SK-N-SH (cell line): ENCODE measurements at regions not wholly inside any gene's neighbourhood (a gene's known extent, or its start where the extent isn't known, plus 50 kb on each side); places are given as distances from the start of the nearest gene placed in this dataset.
"Not testable (repeated sequence)": the region's sequence is repeated elsewhere in the genome, so short reads cannot be mapped to it uniquely, and the experiment has no call there.

Experiments
- CTCF ChIA-PET: fragments of 300-600, 350-600 bp; formaldehyde crosslinking; extraction: SDS; loops from one replicate; lab custom pipeline; 2021; lab: Yijun Ruan, JAX
- POLR2A ChIA-PET: fragments of 350-600 bp; sonication (Branson Sonifier 250); formaldehyde crosslinking; extraction: SDS; loops from one replicate; lab custom pipeline; 2020; ENCODE audit warnings: antibody characterized with exemption, inconsistent platforms; lab: Yijun Ruan, JAX
- DNase-seq: peaks from one replicate; pipeline ENCODE4 v3.0.0; 2012
- H2AFZ ChIP-seq: fragments of 200-600 bp; sonication (generic); 2 replicates; pipeline ENCODE4 v1.8.1; 2016; ENCODE audit warnings: antibody characterized with exemption, mild to moderate bottlenecking, low read depth
- H3F3A ChIP-seq: fragments of 200-600 bp; sonication (generic); replicated peaks from 2 replicates; pipeline ENCODE3; 2016; ENCODE audit warnings: antibody characterized with exemption, mild to moderate bottlenecking; ENCODE audit not compliant: insufficient read depth
- H3K27ac ChIP-seq, 2 experiments: fragments of 200-500 bp in 1 of 2; fragments of 200-600 bp in 1 of 2; sonication (Bioruptor generic) in 1 of 2; sonication (generic), shearing (Covaris generic) in 1 of 2; 2 replicates each; pipeline versions ENCODE4 v1.5.1 to v1.6.1; 2014 to 2016; ENCODE audit warnings: low read depth in 2 of 2, inconsistent platforms in 1 of 2, low read length in 1 of 2, mild to moderate bottlenecking in 1 of 2, mixed read lengths in 1 of 2
- H3K27me3 ChIP-seq: fragments of 200-600 bp; sonication (generic), shearing (Covaris generic); 2 replicates; pipeline ENCODE4 v1.6.1; 2016; ENCODE audit warnings: mixed run types; ENCODE audit not compliant: insufficient read depth
- H3K36me3 ChIP-seq, 2 experiments: fragments of 200-500 bp in 1 of 2; fragments of 200-600 bp in 1 of 2; sonication (Bioruptor generic) in 1 of 2; sonication (generic) in 1 of 2; replicated peaks in 1 of 2; 2 replicates each; pipeline versions ENCODE3 to v1.5.1; 2014 to 2016; ENCODE audit warnings: low read length in 1 of 2, mild to moderate bottlenecking in 1 of 2; ENCODE audit not compliant: insufficient read depth in 2 of 2, control insufficient read depth in 1 of 2
- H3K4me1 ChIP-seq, 2 experiments: fragments of 200-500 bp in 1 of 2; fragments of 200-600 bp in 1 of 2; sonication (Bioruptor generic) in 1 of 2; sonication (generic), shearing (Covaris generic) in 1 of 2; 2 replicates each; pipeline versions ENCODE4 v1.5.1 to v1.6.1; 2014 to 2016; ENCODE audit warnings: low read depth in 1 of 2, low read length in 1 of 2, mixed run types in 1 of 2; ENCODE audit not compliant: insufficient read depth in 2 of 2, control insufficient read depth in 1 of 2
- H3K4me2 ChIP-seq: fragments of 200-600 bp; sonication (generic), shearing (Covaris generic); 2 replicates; pipeline ENCODE4 v1.6.1; 2017; ENCODE audit warnings: mixed run types
- H3K4me3 ChIP-seq, 2 experiments: fragments of 200-500 bp in 1 of 2; fragments of 200-600 bp in 1 of 2; sonication (Bioruptor generic) in 1 of 2; sonication (generic), shearing (Covaris generic) in 1 of 2; 2 replicates each; pipeline versions ENCODE4 v1.5.1 to v1.8.1; 2014 to 2016; ENCODE audit warnings: low read depth in 2 of 2, inconsistent platforms in 1 of 2, low read length in 1 of 2, mild to moderate bottlenecking in 1 of 2, mixed read lengths in 1 of 2, moderate library complexity in 1 of 2
- H3K79me2 ChIP-seq: fragments of 200-600 bp; sonication (generic); 2 replicates; pipeline ENCODE4 v1.8.1; 2017; ENCODE audit warnings: mild to moderate bottlenecking; ENCODE audit not compliant: insufficient read depth
- H3K9ac ChIP-seq: fragments of 200-600 bp; sonication (generic); 2 replicates; pipeline ENCODE4 v1.6.1; 2017; ENCODE audit warnings: mixed run types
- H3K9me2 ChIP-seq: fragments of 200-600 bp; sonication (generic); 2 replicates; pipeline ENCODE4 v1.6.1; 2017; ENCODE audit warnings: mixed run types
- H3K9me3 ChIP-seq: fragments of 200-600 bp; sonication (generic); 2 replicates; pipeline ENCODE4 v1.6.1; 2017; ENCODE audit warnings: mixed run types, mild to moderate bottlenecking, moderate library complexity
- H4K20me1 ChIP-seq: fragments of 200-600 bp; sonication (generic); 2 replicates; pipeline ENCODE4 v1.6.1; 2017; ENCODE audit warnings: mild to moderate bottlenecking, mixed run types; ENCODE audit not compliant: insufficient read depth
- EZH2phosphoT487 ChIP-seq: fragments of 200-600 bp; sonication (generic); IDR thresholded peaks from 2 replicates; pipeline ENCODE4 v1.6.1; 2017; ENCODE audit warnings: low read depth, mixed run types, mild to moderate bottlenecking, antibody characterized with exemption, moderate library complexity, borderline replicate concordance
- GATA2 ChIP-seq: sonication (generic); formaldehyde crosslinking; IDR thresholded peaks from 2 replicates; pipeline ENCODE4 v1.5.0; 2020; ENCODE audit warnings: mild to moderate bottlenecking, missing genetic modification reagents
- SIN3A ChIP-seq: IDR thresholded peaks from 2 replicates; pipeline ENCODE4 v1.6.1; 2012; ENCODE audit warnings: low read depth, mild to moderate bottlenecking, low read length, moderate library complexity, borderline replicate concordance
- WGBS: methylation state at CpG from one replicate; pipeline ENCODE4 v1.1.6; 2017; ENCODE audit warnings: low lambda C conversion rate; 5-methylcytosine and 5-hydroxymethylcytosine counted together
- TF ChIP-seq, protein P1 (sequence below): IDR thresholded peaks from 2 replicates; pipeline ENCODE4 v1.6.1; 2012; ENCODE audit warnings: mild to moderate bottlenecking, low read depth, low read length, moderate library complexity

DNA sequence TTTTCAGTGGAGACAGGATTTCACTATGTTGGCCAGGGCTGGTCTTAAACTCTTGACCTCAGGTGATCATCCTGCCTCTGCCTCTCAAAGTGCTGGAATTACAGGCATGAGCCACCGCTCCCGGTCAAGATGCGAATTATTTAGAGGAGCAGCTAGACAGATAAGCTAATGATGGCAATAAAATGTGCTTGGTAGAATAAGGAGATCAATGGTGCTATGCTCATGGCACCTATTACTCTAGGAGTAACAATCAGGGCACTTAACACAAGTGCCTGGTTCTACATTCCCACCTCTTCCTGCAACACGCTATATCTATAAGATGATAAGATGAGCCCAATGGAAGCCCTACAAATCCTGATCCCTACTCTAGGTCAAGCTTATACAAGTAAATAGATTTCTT is 61.4 kb upstream of the LOC128125822 start (continued):
- TF ChIP-seq, protein P1, sequence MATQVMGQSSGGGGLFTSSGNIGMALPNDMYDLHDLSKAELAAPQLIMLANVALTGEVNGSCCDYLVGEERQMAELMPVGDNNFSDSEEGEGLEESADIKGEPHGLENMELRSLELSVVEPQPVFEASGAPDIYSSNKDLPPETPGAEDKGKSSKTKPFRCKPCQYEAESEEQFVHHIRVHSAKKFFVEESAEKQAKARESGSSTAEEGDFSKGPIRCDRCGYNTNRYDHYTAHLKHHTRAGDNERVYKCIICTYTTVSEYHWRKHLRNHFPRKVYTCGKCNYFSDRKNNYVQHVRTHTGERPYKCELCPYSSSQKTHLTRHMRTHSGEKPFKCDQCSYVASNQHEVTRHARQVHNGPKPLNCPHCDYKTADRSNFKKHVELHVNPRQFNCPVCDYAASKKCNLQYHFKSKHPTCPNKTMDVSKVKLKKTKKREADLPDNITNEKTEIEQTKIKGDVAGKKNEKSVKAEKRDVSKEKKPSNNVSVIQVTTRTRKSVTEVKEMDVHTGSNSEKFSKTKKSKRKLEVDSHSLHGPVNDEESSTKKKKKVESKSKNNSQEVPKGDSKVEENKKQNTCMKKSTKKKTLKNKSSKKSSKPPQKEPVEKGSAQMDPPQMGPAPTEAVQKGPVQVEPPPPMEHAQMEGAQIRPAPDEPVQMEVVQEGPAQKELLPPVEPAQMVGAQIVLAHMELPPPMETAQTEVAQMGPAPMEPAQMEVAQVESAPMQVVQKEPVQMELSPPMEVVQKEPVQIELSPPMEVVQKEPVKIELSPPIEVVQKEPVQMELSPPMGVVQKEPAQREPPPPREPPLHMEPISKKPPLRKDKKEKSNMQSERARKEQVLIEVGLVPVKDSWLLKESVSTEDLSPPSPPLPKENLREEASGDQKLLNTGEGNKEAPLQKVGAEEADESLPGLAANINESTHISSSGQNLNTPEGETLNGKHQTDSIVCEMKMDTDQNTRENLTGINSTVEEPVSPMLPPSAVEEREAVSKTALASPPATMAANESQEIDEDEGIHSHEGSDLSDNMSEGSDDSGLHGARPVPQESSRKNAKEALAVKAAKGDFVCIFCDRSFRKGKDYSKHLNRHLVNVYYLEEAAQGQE, result no peak
- no peak for TF ChIP-seq GATA2
- TF ChIP-seq, all 33 proteins: peak for 0

DNA sequence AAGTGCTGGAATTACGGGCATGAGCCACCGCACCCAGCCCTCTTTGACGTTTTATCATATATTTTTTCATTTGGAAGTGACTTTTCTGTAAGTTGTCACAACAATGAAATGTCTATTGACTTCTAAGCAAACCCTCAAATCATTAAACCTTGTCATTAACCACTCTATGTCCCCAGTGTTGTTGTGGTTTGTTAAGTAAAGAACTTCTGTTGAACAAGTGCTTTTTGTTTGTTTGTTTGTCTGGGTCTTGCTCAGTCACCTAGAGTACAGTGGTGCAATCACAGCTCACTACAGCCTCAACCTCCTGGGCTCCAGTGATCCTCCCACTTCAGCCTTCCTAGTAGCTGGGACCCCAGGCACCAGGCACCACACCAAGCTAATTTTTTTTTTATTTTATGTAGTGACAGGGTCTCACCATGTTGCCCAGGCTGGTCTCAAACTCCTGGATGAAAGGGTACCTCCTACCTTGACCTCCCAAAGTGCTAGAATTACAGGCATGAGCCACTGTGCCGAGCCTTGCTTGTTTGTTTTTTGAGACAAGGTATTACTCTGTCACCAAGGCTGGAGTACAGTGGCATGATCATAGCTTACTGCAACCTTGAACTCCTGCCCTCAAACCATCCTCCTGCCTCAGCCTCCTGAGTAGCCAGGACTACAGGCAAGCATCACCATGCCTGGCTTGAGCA is 57.6 kb upstream of the LOC128125822 start:
- H3K79me2 ChIP-seq, result no peaks in the 10 kb centered on the region
- no peak overlapping the region for H3K4me2 ChIP-seq
- ChIA-PET CTCF (no interaction called here), POLR2A (no interaction called here)
- no peak overlapping the region for H3K4me3 ChIP-seq
- H3K27me3 ChIP-seq, result no peaks in the 10 kb centered on the region
- H3K4me1 ChIP-seq, result no peaks in the 10 kb centered on the region
- H3K9me2 ChIP-seq, result no peaks in the 10 kb centered on the region
- H3K9me3 ChIP-seq, result no peaks in the 10 kb centered on the region
- TF ChIP-seq EZH2phosphoT487 (no peak), SIN3A (no peak)
- no peak overlapping the region for H3K27ac ChIP-seq
- H3K9ac ChIP-seq, result no peak overlapping the region
- no peak for DNase-seq
- H2AFZ ChIP-seq, result no peak overlapping the region
- no peaks in the 10 kb centered on the region for H3F3A ChIP-seq
- H4K20me1 ChIP-seq, result no peaks in the 10 kb centered on the region
- 50% methylated on average over 4 of the region's 4 CpGs for WGBS
- no peaks in the 10 kb centered on the region for H3K36me3 ChIP-seq

DNA sequence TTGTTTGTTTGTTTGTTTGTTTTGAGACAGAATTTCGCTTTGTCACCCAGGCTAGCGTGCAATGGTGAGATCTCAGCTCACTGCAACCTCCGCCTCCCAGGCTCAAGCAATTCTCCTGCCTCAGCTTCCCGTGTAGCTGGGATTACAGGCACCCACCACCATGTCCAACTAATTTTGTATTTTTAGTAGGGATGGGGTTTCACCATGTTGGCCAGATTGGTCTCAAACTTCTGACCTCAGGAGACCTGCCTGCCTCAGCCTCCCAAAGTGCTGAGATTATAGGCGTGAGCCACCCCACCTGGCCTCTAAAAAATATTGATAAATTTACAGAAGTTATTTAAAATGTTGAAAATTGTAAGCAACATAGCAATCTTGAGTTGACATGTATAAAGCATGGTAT is 57.1 kb upstream of the LOC128125822 start:
- H3K9me3 ChIP-seq, H3K9me2 ChIP-seq, H3K36me3 ChIP-seq, H3K79me2 ChIP-seq, H3K27me3 ChIP-seq, CTCF ChIA-PET, H3K9ac ChIP-seq, H2AFZ ChIP-seq, H3K4me1 ChIP-seq, H3K4me3 ChIP-seq, H3K4me2 ChIP-seq, H4K20me1 ChIP-seq, H3F3A ChIP-seq, POLR2A ChIA-PET, DNase-seq, H3K27ac ChIP-seq: not testable (repeated sequence)
- 78% methylated on average over 5 of the region's 5 CpGs for WGBS
